Upper lobe of left lung (tissue), 4 donors: ENCODE measurements at regions not wholly inside any gene's neighbourhood (a gene's known extent, or its start where the extent isn't known, plus 50 kb on each side); places are given as distances from the start of the nearest gene placed in this dataset.

Experiments used
- CTCF ChIP-seq, 6 experiments: fragments of 450-650 bp in 4 of 6; fragments of 200-600 bp in 2 of 6; sonication (generic) in 2 of 6; IDR thresholded peaks; one replicate each; pipeline ENCODE4 v1.5.1; 2016 to 2019; ENCODE audit warnings: antibody characterized with exemption in 6 of 6
- EP300 ChIP-seq, 4 donors: sonication (generic); formaldehyde crosslinking; IDR thresholded peaks; one replicate each; pipeline ENCODE4 v1.5.1; 2017; ENCODE audit warnings: antibody characterized with exemption in 4 of 4, control low read depth in 2 of 4
- POLR2A ChIP-seq, 4 donors: fragments of 450-650 bp; IDR thresholded peaks; one replicate each; pipeline ENCODE4 v1.5.1; 2016 to 2017; ENCODE audit warnings: antibody characterized with exemption in 4 of 4, mild to moderate bottlenecking in 2 of 4

- TF ChIP-seq CTCF (IDR thresholded peaks at IDR 0.05) (no peak), POLR2A (IDR thresholded peaks at IDR 0.05) (no peak), EP300 (IDR thresholded peaks at IDR 0.05) (no peak)
Measured at GRCh38 chr5:36369219-36369690, 67.6 kb upstream of the RANBP3L start.
